Esophagus muscularis mucosa (tissue), 3 donors: ENCODE measurements at regions not wholly inside any gene's neighbourhood (a gene's known extent, or its start where the extent isn't known, plus 50 kb on each side); places are given as distances from the start of the nearest gene placed in this dataset.

Experiments used
- POLR2A ChIP-seq: fragments of 450-650 bp; IDR thresholded peaks from one replicate; pipeline ENCODE4 v1.6.1; 2017; ENCODE audit warnings: antibody characterized with exemption, moderate library complexity, mild to moderate bottlenecking, low read depth
- TF ChIP-seq, protein P1 (sequence below), 3 experiments: fragments of 200-600 bp in 2 of 3; fragments of 450-650 bp in 1 of 3; sonication (generic) in 2 of 3; IDR thresholded peaks; one replicate each; pipeline ENCODE4 v1.5.1; 2017 to 2019; ENCODE audit warnings: antibody characterized with exemption in 3 of 3, mild to moderate bottlenecking in 2 of 3, moderate library complexity in 1 of 3

DNA sequence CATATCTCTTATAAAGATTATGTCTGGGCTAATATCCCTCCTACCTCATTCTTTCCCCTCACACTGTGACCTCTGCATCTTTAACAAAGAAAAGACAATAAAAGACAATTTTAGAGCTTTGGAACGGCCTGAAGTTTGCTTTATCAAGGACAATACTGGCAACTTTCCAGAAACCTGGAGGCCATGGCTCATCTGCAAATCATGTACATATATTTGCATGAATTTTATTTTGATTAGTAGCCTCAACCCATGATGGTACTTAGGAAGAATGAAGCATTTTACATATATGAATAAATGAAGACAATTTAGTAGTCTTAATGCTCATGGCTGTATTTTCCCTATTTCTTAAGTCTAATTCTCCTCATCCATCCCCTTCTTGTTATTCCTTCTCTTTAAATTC lies 612.2 kb upstream of the CXADR start:
- TF ChIP-seq, protein P1, sequence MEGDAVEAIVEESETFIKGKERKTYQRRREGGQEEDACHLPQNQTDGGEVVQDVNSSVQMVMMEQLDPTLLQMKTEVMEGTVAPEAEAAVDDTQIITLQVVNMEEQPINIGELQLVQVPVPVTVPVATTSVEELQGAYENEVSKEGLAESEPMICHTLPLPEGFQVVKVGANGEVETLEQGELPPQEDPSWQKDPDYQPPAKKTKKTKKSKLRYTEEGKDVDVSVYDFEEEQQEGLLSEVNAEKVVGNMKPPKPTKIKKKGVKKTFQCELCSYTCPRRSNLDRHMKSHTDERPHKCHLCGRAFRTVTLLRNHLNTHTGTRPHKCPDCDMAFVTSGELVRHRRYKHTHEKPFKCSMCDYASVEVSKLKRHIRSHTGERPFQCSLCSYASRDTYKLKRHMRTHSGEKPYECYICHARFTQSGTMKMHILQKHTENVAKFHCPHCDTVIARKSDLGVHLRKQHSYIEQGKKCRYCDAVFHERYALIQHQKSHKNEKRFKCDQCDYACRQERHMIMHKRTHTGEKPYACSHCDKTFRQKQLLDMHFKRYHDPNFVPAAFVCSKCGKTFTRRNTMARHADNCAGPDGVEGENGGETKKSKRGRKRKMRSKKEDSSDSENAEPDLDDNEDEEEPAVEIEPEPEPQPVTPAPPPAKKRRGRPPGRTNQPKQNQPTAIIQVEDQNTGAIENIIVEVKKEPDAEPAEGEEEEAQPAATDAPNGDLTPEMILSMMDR (IDR thresholded peaks at IDR 0.05), result no peak
- no peak for TF ChIP-seq POLR2A
